ENCODE measurements at regions not wholly inside any gene's neighbourhood (a gene's known extent, or its start where the extent isn't known, plus 50 kb on each side); places are given as distances from the start of the nearest gene placed in this dataset.

DNA sequence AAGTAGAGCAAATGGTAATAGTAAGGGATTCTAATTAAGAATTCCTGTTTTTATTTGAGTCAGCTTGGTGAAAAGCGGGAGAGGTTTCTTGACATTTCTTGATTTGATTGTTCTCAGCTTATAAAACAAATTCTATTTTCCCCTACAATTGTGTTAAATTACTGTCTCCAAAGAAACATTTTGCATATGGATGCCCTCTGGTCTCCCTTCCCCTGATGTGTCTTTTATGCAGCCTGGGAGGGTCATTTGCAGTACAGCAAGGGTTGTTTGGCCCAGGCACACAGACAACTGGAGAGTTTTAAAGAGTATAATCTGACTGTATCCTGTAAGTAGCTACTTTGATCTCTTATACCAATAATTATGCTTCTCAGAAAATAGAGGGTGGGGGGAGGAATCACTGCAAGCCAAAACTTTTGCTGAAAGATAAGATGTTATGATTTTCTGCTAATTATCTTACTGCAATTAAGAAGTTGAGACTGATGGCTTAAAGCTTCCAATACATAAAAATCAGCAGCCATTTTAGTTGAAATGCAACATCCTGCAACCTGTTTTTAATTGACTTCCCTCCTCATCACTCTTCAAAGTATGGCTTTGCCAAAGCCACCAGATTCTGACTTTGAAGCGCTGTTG is 204.1 kb upstream of the SEMA6A start:
- no peak for DNase-seq
- ATAC-seq (ENCODE audit: low read depth), result no peak
- intact Hi-C loops (cut with micrococcal nuclease), result no loop called here
- CTCF ChIA-PET, result no interaction called here
- H3K4me3 Mint-ChIP-seq, result no peak overlapping the region
- H3K27ac Mint-ChIP-seq, result no peak overlapping the region
- no peaks in the 10 kb centered on the region for H3K9me3 Mint-ChIP-seq
- no peaks in the 10 kb centered on the region for H3K27me3 Mint-ChIP-seq
- no peaks in the 10 kb centered on the region for H3K4me1 Mint-ChIP-seq
- no peaks in the 10 kb centered on the region for H3K36me3 Mint-ChIP-seq (ENCODE audit: low read depth)
- POLR2A ChIA-PET, result no interaction called here
- TF ChIP-seq, protein P1, sequence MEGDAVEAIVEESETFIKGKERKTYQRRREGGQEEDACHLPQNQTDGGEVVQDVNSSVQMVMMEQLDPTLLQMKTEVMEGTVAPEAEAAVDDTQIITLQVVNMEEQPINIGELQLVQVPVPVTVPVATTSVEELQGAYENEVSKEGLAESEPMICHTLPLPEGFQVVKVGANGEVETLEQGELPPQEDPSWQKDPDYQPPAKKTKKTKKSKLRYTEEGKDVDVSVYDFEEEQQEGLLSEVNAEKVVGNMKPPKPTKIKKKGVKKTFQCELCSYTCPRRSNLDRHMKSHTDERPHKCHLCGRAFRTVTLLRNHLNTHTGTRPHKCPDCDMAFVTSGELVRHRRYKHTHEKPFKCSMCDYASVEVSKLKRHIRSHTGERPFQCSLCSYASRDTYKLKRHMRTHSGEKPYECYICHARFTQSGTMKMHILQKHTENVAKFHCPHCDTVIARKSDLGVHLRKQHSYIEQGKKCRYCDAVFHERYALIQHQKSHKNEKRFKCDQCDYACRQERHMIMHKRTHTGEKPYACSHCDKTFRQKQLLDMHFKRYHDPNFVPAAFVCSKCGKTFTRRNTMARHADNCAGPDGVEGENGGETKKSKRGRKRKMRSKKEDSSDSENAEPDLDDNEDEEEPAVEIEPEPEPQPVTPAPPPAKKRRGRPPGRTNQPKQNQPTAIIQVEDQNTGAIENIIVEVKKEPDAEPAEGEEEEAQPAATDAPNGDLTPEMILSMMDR (IDR thresholded peaks at IDR 0.05), result no peak

DNA sequence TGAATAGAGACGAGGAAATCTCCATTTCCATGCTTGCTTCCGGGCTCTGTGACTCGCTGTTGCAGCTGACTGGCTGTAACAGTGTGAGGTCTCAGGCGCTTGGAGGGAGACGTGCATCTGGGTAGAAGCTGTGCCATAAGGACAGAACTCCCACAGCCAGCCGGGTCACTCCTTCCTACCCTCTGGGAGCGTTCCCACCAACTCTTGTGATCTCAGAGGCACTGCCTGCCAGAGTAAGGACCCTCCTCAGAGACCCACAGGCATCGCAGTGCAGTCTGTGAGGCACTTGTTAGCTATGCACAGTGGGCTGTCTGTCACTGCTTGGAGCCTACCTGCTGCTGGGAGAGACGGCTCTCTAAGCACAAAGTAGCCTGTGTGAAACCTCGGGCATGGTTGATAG is 203.4 kb upstream of the SEMA6A start:
- TF ChIP-seq, protein P1 (IDR thresholded peaks at IDR 0.05), result no peak
- no peak overlapping the region for H3K27ac Mint-ChIP-seq
- no peaks in the 10 kb centered on the region for H3K27me3 Mint-ChIP-seq
- no peaks in the 10 kb centered on the region for H3K36me3 Mint-ChIP-seq (ENCODE audit: low read depth)
- DNase-seq, result no peak
- H3K4me1 Mint-ChIP-seq, result no peaks in the 10 kb centered on the region
- no peak overlapping the region for H3K4me3 Mint-ChIP-seq
- CTCF ChIA-PET, result no interaction called here
- intact Hi-C loops (cut with micrococcal nuclease), result no loop called here
- H3K9me3 Mint-ChIP-seq, result no peaks in the 10 kb centered on the region
- POLR2A ChIA-PET, result no interaction called here
- ATAC-seq (ENCODE audit: low read depth), result no peak

DNA sequence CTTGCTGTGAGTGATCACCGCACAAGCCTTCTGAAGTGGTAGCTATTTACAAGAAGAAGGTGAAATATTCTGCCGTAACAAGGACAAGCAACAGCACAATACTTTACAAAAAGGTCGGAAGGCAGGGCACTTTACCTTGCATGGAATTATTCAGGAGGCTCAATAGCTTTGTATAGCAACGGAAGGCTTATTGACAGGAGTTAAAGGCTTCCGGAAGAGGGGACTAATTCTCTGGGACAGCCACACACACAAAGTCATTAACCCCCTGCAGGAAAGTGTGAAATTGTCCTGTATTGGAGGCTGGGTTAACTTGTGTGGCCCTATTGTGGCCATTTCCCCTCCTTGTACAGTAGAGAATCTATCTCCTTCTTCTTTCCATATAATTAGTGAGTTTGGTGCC is 199.3 kb upstream of the SEMA6A start:
- no peak for ATAC-seq (ENCODE audit: low read depth)
- no peaks in the 10 kb centered on the region for H3K27me3 Mint-ChIP-seq
- ChIA-PET CTCF (no interaction called here), POLR2A (no interaction called here)
- H3K9me3 Mint-ChIP-seq, result no peaks in the 10 kb centered on the region
- intact Hi-C loops (cut with micrococcal nuclease), result no loop called here
- TF ChIP-seq, protein P1 (IDR thresholded peaks at IDR 0.05), result no peak
- H3K27ac Mint-ChIP-seq, result no peak overlapping the region
- no peak overlapping the region for H3K4me3 Mint-ChIP-seq
- no peak for DNase-seq
- H3K36me3 Mint-ChIP-seq (ENCODE audit: low read depth), result no peaks in the 10 kb centered on the region
- no peaks in the 10 kb centered on the region for H3K4me1 Mint-ChIP-seq

DNA sequence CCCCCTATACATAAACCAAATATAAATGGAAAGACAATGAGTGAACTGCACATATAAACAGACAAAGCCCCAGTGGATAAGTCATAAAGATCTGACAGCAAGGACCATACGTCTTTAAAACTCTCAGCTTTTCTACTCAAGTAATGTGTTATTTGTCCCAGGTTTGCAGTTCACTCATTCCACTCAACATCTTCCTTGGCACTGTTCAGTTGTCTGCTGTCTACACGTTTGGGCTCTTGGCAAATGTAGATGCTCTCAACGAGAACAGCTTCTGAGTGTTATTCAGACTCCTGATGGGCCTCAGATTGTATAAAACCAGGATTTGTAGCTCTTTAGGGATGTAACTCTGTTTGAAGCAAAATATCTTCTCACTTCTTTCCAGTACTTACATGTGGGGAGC is 198.2 kb upstream of the SEMA6A start:
- DNase-seq, result no peak
- no peak overlapping the region for H3K27ac Mint-ChIP-seq
- CTCF ChIA-PET, result no interaction called here
- no peak for ATAC-seq (ENCODE audit: low read depth)
- intact Hi-C loops (cut with micrococcal nuclease), result no loop called here
- no peaks in the 10 kb centered on the region for H3K9me3 Mint-ChIP-seq
- POLR2A ChIA-PET, result no interaction called here
- no peaks in the 10 kb centered on the region for H3K27me3 Mint-ChIP-seq
- H3K4me3 Mint-ChIP-seq, result no peak overlapping the region
- no peaks in the 10 kb centered on the region for H3K4me1 Mint-ChIP-seq
- TF ChIP-seq, protein P1 (IDR thresholded peaks at IDR 0.05), result no peak
- H3K36me3 Mint-ChIP-seq (ENCODE audit: low read depth), result no peaks in the 10 kb centered on the region

DNA sequence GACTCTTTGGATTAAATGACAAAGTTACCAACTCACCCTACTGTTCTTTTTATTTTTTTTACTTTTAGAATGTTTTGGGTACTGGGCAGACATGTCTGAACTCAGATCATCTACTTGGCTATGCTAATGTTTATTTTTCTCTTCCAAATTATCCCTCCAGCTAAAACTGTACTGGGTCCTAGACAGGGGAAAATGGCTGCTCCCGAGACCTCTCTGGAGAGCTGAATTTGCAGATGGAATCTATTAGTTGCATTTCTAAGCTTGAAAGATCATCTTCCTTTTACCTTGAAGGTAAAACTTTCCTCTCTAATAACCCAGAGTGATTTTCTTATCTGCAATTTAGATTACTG is 197.5 kb upstream of the SEMA6A start:
- Mint-ChIP-seq H3K9me3 (no peaks in the 10 kb centered on the region), H3K36me3 (ENCODE audit: low read depth) (no peaks in the 10 kb centered on the region), H3K27me3 (no peaks in the 10 kb centered on the region), H3K4me3 (no peak overlapping the region), H3K4me1 (no peaks in the 10 kb centered on the region), H3K27ac (no peak overlapping the region)
- TF ChIP-seq, protein P1 (IDR thresholded peaks at IDR 0.05), result no peak
- ATAC-seq (ENCODE audit: low read depth), result no peak
- ChIA-PET POLR2A (no interaction called here), CTCF (no interaction called here)
- no peak for DNase-seq
- intact Hi-C loops (cut with micrococcal nuclease), result no loop called here

All from activated B cell treated with CpG ODN at 0.5 μM for 24 hours (primary cell).